NCI-H774 (cell line): ENCODE measurements at regions not wholly inside any gene's neighbourhood (a gene's known extent, or its start where the extent isn't known, plus 50 kb on each side); places are given as distances from the start of the nearest gene placed in this dataset.

ENCODE experiments used
- DNase-seq: peaks from one replicate; lab custom pipeline; 2025; lab: John Stamatoyannopoulos, UW

DNA sequence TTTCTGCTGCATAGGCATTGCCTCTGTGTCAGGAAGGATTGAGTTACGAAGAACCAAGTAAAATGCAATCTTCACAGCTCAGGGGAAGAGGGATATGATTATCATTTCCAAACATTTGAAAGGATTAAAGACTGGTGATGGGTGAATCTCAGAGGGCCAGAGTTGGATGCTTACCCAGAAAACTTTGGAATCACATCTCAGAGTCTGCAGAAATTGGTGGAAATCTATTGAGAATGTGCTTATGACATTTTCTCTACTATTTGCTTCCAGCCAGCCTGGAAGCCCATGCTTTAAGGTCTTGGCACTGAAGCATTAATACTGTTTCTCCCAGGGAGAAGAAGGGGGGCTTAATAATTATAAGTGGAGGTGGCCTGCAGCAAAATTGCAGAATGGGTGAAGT lies 1301.4 kb upstream of the PIK3C3 start:
- DNase-seq: no peak

GRCh38 chr18:40652321-40652720 lies 1302.7 kb upstream of the PIK3C3 start:
- DNase-seq: no peak

- no peak for DNase-seq
Observed at GRCh38 chr18:40651163-40651562, 1303.9 kb upstream of the PIK3C3 start.

DNA sequence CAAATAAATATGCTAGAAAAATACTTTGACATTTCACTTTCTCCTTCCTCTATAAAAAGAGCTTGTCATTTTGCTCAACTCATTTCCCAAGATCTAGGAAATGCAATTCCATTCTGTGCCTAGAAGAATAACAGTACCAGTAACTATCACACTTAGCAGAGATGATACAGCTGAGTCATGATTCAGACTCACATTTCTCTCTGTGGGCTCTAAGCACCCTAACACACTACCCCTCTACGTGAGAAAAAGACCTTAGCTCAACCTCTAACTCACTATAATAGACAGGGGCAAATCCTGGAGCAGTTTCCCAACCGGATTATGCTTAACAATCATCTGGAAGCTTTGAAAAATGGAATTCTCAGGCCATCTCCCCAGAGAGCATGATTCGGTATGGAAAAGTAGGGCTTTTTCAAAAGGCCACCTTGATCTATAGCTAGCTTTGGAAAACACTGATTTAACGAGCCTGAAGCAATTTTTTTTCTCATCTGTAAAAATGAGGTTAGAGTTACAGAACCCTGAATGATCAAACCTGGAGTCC lies 1312.3 kb upstream of the PIK3C3 start:
- no peak for DNase-seq

DNA sequence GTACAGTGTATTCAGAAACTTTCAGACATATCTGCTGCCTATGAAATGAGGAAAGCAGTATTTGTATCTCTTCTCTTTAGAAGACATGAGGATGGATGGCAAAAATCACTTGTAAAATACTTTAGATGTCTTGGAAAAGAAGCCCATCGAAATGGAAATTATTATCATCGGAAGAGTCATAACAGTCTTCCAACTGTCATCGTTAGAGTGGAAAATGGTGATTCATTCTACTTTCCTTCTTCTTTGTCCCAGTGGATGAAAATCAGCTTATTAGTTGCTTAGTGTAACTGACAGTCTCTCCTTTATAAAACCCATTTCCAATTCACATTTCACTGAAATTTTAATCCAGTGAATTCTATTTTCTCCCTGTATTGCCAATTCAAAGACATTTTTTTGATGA lies 1323.7 kb upstream of the PIK3C3 start:
- no peak for DNase-seq

- no peak for DNase-seq
Observed at GRCh38 chr18:40630496-40630895, 1324.5 kb upstream of the PIK3C3 start.

- no peak for DNase-seq
Observed at GRCh38 chr18:40624959-40625358, 1330.1 kb upstream of the PIK3C3 start.

GRCh38 chr18:40613721-40614120 lies 1341.3 kb upstream of the PIK3C3 start:
- DNase-seq: no peak

DNA sequence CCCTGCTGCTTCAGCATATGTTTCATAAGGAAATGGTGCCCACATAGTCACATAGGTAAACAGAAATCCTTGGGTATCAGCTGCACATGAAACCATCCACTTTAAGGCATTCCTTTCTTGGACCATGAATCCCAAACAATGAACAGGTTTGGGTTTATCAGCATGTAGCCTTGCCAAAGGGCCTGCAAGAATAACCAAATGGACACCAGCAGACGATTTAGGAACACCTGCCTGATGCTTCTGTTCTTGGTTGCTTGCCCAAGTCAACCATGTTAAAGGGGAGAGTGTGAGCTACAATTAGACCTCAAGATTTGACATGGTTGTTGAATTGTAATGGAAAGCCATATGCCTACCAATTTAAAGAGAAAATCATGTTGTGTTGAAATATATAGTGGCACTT lies 1342.7 kb upstream of the PIK3C3 start:
- DNase-seq: no peak

- no peak for DNase-seq
Observed at GRCh38 chr18:40608226-40608625, 1346.8 kb upstream of the PIK3C3 start.

- peak; percentile 60 for DNase-seq
Observed at GRCh38 chr18:40607542-40608148, 1347.4 kb upstream of the PIK3C3 start.

DNA sequence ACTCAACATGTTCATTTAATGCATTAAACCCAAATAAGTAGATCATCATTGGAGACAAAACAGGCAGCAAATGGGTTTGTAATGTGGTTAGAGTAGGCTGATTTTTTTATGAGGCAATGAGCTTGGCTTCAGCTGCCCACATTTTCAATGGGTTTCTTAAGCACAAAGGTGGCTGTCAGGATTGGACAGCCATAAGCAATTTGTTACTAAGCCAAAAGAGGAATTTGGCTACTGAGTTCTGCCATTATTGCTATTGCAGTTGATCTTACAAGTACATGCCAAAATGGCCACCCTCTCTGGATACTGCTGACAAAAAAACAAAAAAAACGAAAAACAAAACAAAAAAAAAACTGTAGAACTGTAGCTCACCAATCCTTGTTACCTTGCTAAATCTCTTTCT lies 1348.0 kb upstream of the PIK3C3 start:
- DNase-seq: no peak

- no peak for DNase-seq
Observed at GRCh38 chr18:40583671-40584070, 1371.4 kb upstream of the PIK3C3 start.

- DNase-seq: no peak
Observed at GRCh38 chr18:40582105-40582504, 1372.9 kb upstream of the PIK3C3 start.

DNA sequence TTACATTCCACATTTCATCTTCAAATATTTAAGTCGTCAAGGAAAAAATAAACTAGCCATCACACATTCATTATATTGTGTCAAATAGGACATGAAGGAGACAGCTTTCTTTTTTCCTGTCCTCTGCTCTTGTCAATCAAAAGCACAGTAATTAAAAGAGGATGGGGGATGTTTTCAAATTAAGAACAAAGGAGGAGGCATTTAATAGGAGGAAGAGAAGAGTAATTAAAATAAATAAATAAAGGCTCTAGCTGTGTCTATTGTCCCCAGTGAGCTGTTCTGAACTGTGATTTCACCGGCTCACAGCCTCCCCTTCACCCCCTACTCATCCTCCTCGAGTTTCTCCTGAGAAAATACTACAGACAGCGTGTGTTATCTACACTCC lies 1377.1 kb upstream of the PIK3C3 start:
- no peak for DNase-seq

DNA sequence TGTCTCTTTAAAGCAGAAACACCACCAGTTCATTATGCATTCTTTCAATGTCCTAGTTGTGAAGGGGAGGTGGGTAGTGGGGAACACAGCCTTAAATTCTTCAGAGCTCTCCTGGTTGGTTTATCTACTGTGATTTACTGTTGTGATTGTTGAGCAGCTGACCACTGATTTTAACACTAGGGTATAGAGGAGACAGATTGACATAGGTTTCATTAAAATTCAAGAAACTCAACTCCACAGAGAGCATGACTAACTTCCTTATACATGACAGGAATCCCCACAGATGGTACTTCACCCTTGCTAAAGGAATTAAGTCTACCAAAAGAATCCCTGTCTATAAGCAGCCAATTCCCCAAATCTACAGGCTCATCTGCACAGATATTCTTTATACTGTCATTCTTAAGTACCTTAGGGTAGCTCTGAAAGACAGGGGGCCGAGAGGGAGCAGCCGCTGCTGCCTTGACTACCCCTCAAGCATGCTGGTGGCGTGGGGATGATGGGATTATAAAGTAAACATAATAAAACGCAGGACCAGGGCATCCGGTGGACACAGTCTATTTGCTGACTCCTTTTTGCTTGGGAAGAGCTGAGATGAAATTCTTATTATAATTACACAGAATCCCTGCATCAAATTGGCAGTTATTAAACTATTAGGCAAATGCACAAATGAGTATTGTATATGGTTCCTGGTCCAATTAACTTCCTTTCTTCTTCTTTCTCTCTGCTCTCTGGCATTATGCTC lies 1377.6 kb upstream of the PIK3C3 start:
- no peak for DNase-seq

DNA sequence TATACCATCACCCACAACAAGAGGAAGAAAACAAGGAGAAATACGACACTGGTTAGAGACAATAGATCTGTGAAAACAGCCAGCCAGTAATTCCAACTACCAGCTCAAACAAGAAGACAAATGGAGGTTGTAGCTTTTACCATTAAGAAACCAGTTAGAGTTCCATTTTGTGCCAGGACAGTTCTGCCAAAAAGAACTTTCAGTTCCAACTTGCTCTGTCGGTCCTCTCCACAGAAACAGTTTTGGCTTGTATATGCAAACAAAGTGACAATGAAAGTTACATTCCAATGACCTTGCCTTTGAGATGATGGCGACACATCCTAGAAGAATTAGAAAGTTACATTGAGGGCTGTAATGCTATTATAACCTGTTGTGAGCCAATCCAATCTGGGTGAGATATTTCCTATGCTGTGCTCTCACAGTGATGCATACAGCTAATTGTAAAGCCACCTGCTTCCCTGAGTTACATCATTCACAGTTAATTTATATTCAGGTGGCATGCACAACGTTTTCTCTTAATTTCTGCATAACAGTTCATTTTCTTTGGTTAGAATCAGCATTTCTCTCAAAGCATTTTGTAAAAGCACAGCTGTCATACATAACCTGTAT lies 1378.4 kb upstream of the PIK3C3 start:
- peak; percentile 1 for DNase-seq

- DNase-seq: no peak
Observed at GRCh38 chr18:40570615-40571014, 1384.4 kb upstream of the PIK3C3 start.

- DNase-seq: no peak
Observed at GRCh38 chr18:40569605-40570004, 1385.4 kb upstream of the PIK3C3 start.

- no peak for DNase-seq
Observed at GRCh38 chr18:40566510-40566844, 1388.6 kb upstream of the PIK3C3 start.

GRCh38 chr18:40565805-40566509 lies 1389.1 kb upstream of the PIK3C3 start:
- DNase-seq: no peak

GRCh38 chr18:40559556-40559955 lies 1395.5 kb upstream of the PIK3C3 start:
- no peak for DNase-seq
